Right lobe of liver (tissue), 4 donors: ENCODE measurements at regions not wholly inside any gene's neighbourhood (a gene's known extent, or its start where the extent isn't known, plus 50 kb on each side); places are given as distances from the start of the nearest gene placed in this dataset.

ENCODE experiments used
- POLR2A ChIP-seq: fragments of 450-650 bp; IDR thresholded peaks from one replicate; pipeline ENCODE4 v1.6.1; 2017; ENCODE audit warnings: antibody characterized with exemption, mild to moderate bottlenecking
- TF ChIP-seq, protein P1 (sequence below), 4 donors: fragments of 200-600 bp in 3 of 4; fragments of 450-650 bp in 1 of 4; IDR thresholded peaks; one replicate each; pipeline versions ENCODE4 v1.5.1 to v1.8.0; 2016 to 2022; ENCODE audit warnings: antibody characterized with exemption in 4 of 4, mild to moderate bottlenecking in 2 of 4
- donor health status: DM: no; HTN: no; CAD: no.
- donor health status: DM: no; HTN: no; CAD: no.
- donor health status: DM: no; HTN: yes; CAD: no.

- no peak for TF ChIP-seq POLR2A
- TF ChIP-seq, protein P1, sequence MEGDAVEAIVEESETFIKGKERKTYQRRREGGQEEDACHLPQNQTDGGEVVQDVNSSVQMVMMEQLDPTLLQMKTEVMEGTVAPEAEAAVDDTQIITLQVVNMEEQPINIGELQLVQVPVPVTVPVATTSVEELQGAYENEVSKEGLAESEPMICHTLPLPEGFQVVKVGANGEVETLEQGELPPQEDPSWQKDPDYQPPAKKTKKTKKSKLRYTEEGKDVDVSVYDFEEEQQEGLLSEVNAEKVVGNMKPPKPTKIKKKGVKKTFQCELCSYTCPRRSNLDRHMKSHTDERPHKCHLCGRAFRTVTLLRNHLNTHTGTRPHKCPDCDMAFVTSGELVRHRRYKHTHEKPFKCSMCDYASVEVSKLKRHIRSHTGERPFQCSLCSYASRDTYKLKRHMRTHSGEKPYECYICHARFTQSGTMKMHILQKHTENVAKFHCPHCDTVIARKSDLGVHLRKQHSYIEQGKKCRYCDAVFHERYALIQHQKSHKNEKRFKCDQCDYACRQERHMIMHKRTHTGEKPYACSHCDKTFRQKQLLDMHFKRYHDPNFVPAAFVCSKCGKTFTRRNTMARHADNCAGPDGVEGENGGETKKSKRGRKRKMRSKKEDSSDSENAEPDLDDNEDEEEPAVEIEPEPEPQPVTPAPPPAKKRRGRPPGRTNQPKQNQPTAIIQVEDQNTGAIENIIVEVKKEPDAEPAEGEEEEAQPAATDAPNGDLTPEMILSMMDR (IDR thresholded peaks at IDR 0.05), result no peak
Observed at GRCh38 chr3:194064380-194065332, 71.3 kb upstream of the HES1 start.
